SIG-M5 treated with dmso at 0.1 percent for 504 hours (cell line): ENCODE measurements at regions not wholly inside any gene's neighbourhood (a gene's known extent, or its start where the extent isn't known, plus 50 kb on each side); places are given as distances from the start of the nearest gene placed in this dataset.

ENCODE experiments used
- DNase-seq: peaks from one replicate; lab custom pipeline; 2025; ENCODE audit not compliant: unreplicated experiment; lab: John Stamatoyannopoulos, UW

DNA sequence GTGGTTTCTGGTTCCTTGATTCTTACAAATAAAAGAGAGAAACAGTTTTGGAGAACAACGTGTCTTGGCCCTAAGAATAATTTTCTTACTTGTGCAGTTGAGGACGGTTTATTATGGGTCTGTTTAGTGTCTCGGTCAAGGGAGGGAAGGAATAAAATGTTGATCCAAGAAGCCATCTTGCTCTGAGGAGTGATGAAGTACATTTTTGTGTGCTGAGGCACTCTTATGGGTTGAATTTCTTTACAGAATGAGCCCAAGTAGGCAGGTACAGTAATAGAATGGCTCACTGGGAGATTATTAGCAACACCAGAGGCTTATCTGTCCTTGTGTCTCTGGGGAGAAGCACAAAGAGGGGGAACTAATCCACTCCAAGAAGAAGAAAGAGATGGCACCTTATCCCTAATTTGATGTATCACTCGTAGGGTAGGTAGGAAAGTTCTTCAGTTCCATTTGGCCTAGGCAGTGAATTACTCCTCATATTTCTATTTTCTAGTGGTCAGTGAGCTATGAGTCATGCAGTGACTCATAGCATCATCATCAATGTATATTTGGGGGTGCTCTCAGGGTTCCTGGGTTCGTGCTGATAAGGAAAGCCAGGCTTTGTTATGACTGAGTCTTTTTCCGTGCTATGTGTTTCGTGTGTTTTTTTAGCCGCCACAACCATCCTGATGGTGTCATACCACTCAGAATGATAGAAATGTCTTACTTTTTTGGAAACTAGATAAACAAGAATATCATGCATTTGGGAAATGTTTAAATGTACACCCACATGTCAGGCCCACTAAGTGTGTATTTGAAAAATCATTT is 250.1 kb upstream of the CTAGE1 start:
- DNase-seq, result no peak

DNA sequence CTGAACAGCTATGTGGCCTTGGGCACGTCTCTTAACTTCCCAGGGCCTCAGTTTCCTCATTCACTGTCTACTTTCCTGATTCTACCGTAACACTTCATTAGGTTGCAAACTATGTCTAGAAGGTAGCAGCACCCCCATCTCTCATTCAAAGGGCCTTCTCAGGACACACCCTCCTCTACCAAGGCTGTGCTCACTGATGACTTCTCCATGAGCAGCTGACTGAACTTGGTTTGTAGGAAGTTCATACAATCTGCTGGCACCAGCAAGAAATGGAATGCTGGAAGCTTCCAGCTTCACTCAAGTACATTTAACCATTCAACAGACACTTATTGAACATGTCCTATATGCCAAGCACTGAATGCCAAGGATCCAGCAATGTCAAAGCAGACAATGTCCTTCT is 250.8 kb upstream of the CTAGE1 start:
- no peak for DNase-seq

DNA sequence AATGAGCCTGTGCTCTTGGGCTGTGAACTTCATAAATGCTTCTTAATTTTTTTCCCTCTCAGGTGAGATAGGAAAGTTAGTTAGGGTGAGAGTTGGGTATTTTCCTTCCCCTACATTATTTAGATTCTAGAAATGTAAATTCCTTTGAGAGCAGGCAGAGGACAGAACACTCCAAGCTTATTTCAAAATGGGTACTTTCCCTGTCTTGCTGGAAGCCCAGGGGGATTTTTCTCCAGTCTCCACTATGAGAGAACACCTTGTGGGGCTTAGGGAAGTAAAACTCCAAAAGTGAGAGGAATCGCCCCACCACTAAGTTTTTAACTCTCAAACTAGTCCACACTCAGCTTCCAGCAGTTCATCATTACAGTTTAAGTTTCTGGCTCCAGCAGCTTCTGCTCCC is 253.2 kb upstream of the CTAGE1 start:
- no peak for DNase-seq

DNA sequence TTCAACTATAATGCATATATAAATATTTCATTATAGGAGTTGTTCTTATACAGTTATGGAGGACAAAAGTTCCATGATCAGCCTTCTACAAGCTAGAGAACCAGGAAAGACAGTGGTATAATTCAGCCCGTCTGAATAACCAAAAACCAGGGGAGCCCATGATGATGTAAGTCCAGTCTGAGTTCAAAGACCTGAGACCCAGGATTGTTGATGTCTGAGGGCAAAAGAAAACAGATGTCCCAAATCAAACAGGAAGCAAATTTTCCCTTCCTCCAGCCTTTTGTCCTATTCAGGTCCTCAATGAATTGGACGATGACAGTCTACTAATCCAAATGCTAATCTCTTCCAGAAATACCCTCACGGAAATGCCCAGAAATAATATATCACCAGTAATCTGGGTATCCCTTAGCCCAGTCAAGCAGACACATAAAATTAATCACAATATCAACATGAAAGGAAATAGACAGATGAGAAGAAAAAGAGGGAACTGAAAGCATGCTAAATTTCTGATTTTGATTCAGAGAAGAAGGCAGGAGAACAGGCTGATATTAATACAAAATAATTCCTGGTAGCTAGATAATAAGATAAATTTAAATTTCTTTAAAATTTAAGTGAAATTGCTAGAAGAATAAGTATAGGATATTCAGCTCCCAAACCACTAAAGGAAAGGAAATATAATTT is 255.6 kb upstream of the CTAGE1 start:
- no peak for DNase-seq

DNA sequence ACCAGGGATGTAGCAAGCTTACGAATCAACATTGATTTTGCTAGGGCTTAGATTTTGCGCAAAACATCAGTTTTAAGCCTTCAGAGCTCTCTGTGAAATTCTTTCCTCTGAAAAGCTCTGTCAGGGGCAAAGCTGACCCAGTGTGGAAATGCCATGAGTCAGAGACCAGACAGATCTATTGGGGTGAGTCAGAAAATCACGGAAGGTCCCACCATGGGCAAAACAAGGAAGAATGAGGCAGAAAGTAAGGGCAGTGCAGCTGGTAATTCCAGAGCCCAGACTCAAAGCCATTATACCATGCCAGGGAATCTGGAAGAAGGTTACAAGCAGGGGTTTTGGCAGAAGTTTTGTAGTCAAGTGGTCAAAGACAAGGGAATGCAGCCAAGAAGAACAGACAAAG is 256.6 kb upstream of the CTAGE1 start:
- no peak for DNase-seq

DNA sequence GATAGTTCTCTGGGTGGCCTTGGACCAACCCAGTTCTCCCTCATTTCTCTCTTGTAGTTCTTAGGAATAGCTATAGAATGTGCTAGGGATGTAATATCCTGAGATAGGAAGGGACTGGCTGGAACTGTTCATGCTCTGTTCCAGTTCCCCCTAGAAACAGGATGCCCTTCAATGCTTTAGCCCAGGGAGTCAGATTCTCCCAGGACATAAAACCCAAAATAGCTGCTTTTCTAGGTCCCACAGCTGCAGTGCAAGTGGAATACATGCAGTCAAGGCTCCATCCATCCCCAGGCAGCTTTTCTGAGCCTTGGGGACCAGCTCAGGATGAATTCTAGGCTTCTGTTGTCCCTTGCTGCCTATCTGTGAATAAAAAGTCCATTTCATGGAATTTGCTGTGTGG is 257.3 kb upstream of the CTAGE1 start:
- no peak for DNase-seq

DNA sequence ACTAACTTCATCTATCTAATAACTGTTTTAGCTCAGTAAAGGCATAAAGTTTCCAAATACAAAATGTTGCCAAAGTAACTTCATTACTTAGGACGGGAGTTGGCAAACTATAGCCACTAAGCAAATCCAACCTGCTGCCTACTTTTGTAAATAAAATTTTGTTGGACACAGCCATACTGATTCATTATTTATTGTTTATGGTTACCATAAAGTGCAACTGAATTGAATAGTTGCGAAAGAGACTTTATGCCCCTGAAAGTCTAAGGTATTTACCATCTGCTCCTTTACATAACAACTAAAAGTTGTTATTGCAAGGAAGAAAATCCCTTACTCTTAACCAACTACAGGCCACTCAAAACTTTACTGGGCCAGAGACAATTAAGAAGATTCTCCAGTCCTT is 256.7 kb upstream of the RBBP8 start:
- no peak for DNase-seq

DNA sequence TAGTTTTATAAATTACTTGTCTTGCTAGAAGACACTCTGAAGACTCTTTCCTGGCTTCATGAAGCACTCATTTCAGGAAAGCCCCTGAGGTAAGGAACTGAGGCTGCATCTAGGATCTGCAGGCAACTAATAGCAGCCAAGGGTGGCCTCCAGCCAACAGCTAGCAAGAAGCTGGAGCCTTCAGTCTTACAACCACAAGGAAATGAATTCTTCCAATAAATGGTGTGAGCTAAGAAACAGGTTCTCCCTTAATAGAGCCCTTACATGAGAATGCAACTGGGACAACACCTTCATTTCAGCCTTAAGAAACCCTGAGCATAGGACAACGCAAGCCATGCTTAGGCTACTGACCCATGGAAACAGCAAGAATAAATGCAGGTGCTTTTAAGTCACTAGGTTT is 254.6 kb upstream of the RBBP8 start:
- DNase-seq, result no peak

DNA sequence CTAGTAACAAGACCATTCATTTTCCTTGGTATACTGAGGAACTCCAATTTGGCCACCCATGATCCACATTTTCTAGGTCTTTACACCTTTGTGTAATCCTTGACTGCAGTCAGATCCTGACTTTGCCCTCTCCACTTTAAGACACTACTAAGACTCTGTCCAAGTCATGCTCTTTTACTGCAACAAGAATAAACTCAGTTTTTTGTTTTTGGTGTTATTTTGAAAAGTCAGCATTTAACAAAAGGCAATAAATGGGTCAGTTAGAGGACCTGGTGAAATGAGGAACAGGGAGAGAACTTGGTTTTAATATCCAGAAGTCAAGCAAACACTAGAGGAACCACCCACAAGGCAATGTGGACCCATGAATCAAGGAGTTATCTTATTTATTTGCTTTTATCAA is 252.2 kb upstream of the RBBP8 start:
- no peak for DNase-seq

DNA sequence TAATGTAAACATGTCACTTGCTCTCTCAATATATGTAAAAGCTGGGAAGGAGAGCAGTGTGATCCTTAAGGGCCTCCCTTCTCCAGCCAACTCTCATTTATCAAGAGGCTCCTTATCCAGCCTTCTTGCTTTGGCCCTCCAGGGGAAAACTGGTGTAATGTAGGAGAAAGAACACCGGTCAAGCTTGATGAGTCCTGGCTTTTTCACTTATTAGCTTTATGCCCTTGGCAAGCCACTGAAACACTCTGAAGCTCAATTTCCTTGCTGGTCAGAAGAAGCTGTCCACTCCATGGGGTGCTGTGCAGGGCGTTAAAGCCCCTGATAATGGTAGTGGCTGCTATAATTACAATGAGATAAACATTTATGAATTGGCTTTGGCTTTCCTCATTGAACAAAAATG is 251.2 kb upstream of the RBBP8 start:
- no peak for DNase-seq

DNA sequence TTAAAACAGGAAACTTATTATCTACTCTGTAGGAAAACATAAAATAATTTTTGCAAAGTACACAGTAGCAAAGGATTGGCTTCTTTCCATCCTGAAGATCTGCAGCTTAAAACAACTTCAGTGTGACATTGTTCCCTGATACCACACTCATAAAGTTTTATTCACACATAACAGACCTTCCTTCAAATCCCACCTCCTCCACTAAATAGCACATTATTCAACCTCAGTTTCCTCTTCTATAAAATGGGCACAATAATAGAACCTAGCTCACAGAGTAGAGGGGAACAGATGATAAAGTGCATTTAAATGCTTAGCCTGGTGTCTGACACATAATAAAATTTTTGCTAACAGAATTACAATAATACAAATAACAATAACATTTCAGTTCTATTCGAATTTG is 250.4 kb upstream of the RBBP8 start:
- DNase-seq, result no peak

DNA sequence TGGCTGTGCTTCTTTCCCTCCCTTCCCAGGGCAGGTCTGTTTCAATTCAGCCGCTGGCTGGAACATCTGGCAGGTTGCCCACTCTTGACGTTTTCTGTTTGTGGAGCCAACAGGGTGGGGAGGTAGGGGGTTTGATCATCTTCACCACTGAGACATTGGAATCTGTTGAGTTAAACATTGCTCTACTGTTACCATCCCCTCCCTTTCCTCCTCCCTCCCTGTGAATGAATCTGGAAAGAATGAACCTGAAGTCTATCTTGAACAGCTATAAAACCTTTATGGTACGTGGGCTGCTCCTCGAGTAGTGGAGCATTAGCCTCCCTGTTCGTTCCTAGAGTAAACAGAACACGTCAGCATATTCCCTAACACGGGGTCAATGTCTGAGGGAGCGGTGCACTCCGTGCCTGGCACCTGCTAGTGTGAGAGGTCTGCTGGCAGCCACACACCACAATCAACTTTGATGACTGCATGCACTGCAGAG is 249.9 kb upstream of the RBBP8 start:
- no peak for DNase-seq

DNA sequence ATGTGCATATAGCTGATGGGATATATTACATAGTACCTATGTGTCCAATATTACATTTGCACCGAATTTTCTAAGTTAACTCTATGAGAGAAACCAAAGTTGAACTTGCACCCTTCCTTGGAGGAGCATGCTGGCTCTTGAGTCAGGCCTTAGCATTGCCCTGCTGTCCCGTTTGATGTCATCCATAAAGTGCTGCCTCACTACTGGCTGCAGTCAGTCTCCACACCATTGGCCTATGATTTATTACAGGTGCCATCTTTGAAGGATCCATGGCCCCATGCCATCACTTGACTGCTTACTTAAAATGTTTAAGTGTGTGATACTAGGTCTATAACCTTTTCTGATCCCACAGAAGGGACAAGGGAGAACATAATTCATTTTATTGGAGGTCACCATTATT is 249.3 kb upstream of the RBBP8 start:
- DNase-seq, result no peak

DNA sequence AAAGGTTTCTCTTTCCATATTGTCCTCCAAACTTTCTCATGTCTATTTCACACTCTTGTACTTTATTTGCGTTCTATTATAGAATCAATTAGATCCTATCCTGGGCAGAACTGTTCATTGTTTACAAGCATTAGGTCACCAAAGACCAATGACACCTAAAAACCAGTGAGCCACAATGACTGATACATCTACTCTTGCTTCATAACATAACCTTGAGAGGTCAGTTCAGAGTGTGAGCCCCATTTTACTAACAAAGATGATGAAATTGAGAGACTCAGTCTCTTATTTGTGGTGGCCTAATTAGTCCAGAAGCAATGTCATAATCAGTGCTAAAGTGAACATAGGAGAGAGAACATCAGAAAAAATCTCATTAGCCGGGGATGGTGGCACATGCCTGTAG is 248.9 kb upstream of the RBBP8 start:
- no peak for DNase-seq

DNA sequence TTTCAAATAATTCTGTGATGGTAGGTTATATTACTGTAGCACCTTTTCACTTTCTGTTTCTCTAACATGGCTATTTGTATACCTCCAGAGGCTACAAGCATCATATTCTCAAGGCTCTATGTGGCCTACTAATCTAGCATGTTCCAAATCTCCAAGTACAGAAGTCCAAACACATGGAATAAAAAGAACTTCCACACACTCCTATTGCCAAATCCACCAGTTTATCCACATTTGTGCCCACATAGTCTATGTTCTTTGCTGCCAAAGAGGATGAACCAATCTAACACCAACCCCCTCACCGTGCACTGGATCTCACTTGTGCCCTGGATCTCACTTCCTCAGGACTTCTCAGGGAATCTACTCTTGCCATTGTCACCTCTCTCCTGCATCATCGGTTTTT is 247.3 kb upstream of the RBBP8 start:
- DNase-seq, result no peak

DNA sequence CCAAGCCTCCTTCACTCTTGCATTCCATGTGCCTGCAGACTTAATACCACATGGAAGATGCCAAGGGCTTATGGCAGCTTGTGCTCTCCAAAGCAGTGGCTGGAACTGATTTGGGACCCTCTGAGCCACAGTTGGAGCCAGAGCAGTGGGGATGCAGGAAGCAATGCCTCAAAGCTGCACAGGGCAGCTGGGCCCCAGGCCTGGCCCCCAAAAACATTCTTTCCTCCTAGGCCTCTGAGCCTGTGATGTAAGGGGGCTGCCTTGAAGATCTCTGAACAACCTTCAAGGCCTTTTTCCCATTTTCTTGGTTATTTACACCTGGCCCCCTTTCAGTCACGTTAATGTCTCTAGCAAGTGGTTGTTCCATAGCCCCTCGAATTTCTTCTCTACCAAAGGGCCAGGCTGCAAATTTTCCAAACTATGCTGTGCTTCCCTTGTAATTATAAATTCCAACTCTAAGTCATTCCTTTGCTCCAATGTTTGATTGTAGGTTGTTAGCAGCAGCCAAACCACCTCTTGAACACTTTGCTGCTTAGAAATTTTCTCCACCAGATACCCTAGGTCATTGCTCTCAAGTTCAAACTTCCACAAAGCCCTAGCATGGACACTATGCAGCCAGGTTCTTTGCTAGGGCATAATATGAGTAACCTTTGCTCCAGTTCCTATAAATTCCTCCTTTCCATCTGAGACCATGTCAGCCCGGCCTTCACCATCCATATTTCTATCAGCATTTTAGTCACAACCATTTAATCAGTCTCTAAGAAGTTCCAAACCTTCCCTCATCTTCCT is 245.0 kb upstream of the RBBP8 start:
- no peak for DNase-seq

DNA sequence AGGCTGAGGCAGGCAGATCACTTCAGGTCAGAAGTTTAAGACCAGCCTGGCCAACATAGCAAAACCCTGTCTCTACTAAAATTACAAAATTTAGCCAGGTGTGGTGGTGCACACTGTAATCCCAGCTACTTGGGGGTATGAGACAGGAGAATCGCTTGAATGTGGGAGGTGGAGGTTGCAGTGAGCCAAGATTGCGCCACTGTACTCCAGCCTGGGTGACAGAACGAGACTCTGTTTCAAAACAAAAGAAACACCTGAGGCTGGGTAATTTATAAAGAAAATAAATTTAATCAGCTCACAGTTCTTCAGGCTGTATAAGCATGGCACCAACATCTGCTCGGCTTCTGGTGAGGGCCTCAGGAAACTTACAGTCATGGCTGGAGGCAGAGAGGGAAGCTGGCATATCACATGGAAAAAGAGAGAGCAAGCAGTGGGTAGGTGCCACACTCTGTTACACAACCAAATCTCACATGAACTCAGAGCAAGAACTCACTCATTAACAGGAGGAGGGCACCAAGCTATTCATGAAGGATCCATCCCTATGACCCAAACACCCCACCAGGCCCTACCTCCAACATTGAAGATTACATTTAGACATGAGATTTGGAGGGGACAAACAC is 244.1 kb upstream of the RBBP8 start:
- no peak for DNase-seq

DNA sequence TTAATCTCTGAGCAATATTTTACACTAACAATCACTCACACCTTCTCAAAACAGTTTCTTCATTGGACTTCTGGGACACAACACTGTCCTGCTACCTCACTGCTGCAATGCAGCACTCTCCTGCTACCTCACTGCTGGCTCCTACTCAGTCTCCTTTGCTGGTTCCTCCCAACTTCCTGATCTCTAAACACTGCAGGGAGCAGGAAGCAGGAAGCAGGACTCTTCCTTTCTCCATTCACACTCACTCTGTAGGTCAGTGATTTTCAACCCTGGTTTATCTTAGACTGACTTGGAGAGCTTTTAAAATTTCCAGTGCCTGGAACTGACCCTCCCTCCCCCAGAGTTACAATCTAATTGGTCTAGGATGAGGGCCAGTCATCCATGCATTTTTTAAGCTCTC is 243.4 kb upstream of the RBBP8 start:
- DNase-seq, result no peak

DNA sequence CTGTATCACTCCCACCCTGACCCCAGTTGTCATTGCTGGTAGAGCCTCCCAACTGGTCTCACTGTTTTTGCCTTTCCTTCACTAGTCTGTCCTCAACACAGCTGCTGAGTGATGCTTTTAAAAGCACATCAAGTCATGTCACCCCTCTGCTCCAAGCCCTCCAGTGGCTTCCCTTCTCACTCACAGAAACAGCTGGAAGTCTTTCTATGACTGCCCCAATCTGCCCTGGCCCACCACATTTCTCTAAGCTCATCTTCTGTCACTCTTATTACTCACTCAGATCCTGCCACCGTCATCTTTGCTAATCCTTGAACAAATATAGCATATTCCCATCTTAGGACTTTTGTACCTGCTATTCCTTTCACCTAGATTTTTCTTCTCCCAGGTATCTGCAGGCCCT is 242.6 kb upstream of the RBBP8 start:
- no peak for DNase-seq

DNA sequence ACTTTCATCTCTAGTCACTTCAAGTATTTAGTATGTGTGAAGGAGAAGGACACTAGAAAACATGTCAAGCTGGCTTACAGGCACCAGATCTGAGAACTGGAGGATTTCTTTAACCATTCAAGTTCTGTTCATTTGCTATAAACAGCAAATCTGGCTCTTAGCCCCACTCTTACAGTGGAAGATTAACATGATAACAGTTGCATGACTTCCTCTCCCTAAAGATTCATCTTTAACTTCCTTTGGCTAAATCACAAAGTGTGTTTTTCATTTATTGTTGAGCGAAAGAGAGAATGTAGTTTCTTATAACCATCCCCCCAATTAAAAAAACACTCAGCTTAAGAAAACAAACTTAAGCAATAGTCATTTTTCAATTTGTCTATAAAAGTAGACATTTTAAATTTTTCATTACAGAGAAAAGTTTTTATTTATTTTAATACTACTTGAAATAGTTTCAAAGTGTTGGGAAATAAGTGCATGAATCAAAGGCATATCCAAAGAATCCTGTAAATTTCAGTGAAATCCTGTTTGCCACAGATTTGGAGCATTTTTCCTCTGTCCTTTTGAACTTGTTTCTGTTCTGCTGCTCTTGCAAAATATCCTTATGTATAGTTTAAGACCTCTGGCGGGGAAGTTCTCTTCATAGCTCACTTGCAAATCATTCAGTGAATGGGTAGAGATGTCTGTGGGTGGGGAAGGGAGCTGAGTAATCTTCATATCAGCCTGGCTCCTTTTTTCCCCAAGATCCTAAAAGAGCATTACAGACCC is 241.0 kb upstream of the RBBP8 start:
- peak; percentile 16 for DNase-seq

DNA sequence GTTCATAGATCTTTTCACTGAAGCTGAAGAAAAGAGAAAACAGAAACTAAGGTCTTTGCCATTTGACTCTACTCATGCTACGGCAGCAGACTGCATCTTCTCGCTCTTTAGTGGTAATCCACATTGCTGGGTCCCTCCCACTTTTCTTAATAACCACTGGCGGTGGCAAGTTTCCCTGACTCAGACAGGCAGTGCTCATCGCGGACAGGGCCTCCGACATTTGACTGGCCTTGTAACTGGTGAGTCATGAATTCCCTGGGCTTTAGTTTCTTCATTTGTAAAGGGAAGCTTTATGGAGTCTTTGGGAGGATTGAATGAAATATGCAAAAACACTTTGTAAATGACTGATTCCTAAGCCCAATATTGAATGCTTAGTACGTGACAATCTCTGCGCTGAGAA is 238.2 kb upstream of the RBBP8 start:
- DNase-seq, result no peak
